Calu3 (cell line): ENCODE measurements at regions not wholly inside any gene's neighbourhood (a gene's known extent, or its start where the extent isn't known, plus 50 kb on each side); places are given as distances from the start of the nearest gene placed in this dataset.

ENCODE experiments used
- BruUV-seq: library from RNA; stranded (reverse); fragments of 400-500 nt; replicated peaks from 2 replicates; lab custom pipeline; 2021; lab: Mats Ljungman, UMichigan
- CTCF ChIA-PET: fragments of 300-600 bp; sonication (Branson Sonifier 250); formaldehyde crosslinking; loops from one replicate; lab custom pipeline; 2022; ENCODE audit warnings: antibody characterized with exemption; lab: Charles Lee
- DNase-seq: peaks from one replicate; pipeline ENCODE4 v3.0.0; 2022
- H3K27ac Mint-ChIP-seq: one replicate; pipeline ENCODE4 v1.8.0; 2022; ENCODE audit warnings: mixed read lengths; ENCODE audit not compliant: unreplicated experiment
- H3K27me3 Mint-ChIP-seq: one replicate; pipeline ENCODE4 v1.8.0; 2022; ENCODE audit warnings: mixed read lengths; ENCODE audit not compliant: unreplicated experiment
- H3K36me3 Mint-ChIP-seq: one replicate; pipeline ENCODE4 v1.8.0; 2022; ENCODE audit warnings: mild to moderate bottlenecking, moderate library complexity, mixed read lengths; ENCODE audit not compliant: insufficient read depth, unreplicated experiment
- H3K4me1 Mint-ChIP-seq: one replicate; pipeline ENCODE4 v1.8.0; 2022; ENCODE audit warnings: mild to moderate bottlenecking, low read depth, mixed read lengths; ENCODE audit not compliant: unreplicated experiment
- H3K4me3 Mint-ChIP-seq: one replicate; pipeline ENCODE4 v1.8.0; 2022; ENCODE audit warnings: mild to moderate bottlenecking, low read depth, moderate library complexity, mixed read lengths; ENCODE audit not compliant: unreplicated experiment
- H3K9me3 Mint-ChIP-seq: one replicate; pipeline ENCODE4 v1.8.0; 2022; ENCODE audit warnings: low read depth, mixed read lengths; ENCODE audit not compliant: unreplicated experiment
- intact Hi-C: fragments of 100-400 bp; cut with micrococcal nuclease; formaldehyde crosslinking; loops from one replicate; pipeline ENCODE4 v1.10.0; 2022; ENCODE audit not compliant: unreplicated experiment
- TF ChIP-seq, protein P1 (sequence below): fragments of 200-600 bp; IDR thresholded peaks from one replicate; pipeline ENCODE4 v1.8.0; 2022; ENCODE audit warnings: antibody characterized with exemption; ENCODE audit not compliant: unreplicated experiment

DNA sequence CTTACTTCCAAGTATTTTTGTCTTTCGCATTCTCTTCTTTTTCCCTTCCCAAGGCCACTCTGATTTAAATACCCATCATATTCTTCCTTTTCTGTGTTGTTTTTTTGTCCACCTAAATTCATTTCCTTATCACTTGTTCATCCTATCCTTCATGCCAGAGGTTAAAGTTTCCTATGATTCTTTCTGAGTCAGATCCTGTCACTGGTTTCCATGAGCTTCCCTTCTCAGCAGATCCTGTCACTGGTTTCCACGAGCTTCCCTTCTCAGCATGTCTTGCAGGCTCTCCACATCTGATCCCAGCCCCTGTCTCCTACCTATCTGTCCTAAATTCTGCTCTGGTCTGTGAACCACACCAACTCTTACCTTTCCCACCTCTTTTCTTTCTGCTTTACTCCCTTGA lies 311.8 kb upstream of the RGS6 start:
- no peaks in the 10 kb centered on the region for H3K27me3 Mint-ChIP-seq
- TF ChIP-seq, protein P1, sequence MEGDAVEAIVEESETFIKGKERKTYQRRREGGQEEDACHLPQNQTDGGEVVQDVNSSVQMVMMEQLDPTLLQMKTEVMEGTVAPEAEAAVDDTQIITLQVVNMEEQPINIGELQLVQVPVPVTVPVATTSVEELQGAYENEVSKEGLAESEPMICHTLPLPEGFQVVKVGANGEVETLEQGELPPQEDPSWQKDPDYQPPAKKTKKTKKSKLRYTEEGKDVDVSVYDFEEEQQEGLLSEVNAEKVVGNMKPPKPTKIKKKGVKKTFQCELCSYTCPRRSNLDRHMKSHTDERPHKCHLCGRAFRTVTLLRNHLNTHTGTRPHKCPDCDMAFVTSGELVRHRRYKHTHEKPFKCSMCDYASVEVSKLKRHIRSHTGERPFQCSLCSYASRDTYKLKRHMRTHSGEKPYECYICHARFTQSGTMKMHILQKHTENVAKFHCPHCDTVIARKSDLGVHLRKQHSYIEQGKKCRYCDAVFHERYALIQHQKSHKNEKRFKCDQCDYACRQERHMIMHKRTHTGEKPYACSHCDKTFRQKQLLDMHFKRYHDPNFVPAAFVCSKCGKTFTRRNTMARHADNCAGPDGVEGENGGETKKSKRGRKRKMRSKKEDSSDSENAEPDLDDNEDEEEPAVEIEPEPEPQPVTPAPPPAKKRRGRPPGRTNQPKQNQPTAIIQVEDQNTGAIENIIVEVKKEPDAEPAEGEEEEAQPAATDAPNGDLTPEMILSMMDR, result no peak
- H3K4me1 Mint-ChIP-seq, result peaks cover 18% of the 10 kb centered on the region
- CTCF ChIA-PET, result no interaction called here
- intact Hi-C loops, result no loop called here
- no peak overlapping the region for H3K27ac Mint-ChIP-seq
- BruUV-seq, result no TSS peak
- no peaks in the 10 kb centered on the region for H3K9me3 Mint-ChIP-seq
- no peak for DNase-seq
- no peaks in the 10 kb centered on the region for H3K36me3 Mint-ChIP-seq
- no peak overlapping the region for H3K4me3 Mint-ChIP-seq

DNA sequence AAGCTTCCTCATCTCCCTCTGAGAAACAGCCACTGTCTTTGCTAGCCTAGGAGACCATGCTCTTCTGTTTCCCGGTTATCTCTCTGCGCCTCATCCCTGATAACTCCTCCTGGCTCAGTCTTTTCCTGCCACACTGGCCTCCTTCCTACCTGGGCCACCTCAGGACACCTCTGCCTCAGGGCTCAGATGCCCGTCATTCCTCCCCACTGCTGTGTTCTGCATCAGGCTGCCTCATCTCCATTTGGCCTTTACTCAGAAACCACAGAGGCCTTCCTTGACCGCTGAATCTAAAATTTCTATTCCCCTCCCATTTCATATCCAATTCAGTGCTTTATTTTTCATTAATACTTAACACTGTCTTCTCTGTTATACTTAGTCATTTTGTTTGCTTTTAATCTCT lies 311.0 kb upstream of the RGS6 start:
- Mint-ChIP-seq H3K36me3 (no peaks in the 10 kb centered on the region), H3K27ac (no peak overlapping the region), H3K9me3 (no peaks in the 10 kb centered on the region), H3K4me3 (no peak overlapping the region), H3K4me1 (peaks cover 12% of the 10 kb centered on the region), H3K27me3 (no peaks in the 10 kb centered on the region)
- intact Hi-C loops, result no loop called here
- BruUV-seq, result no TSS peak
- TF ChIP-seq, protein P1, result no peak
- CTCF ChIA-PET, result no interaction called here
- DNase-seq, result no peak

DNA sequence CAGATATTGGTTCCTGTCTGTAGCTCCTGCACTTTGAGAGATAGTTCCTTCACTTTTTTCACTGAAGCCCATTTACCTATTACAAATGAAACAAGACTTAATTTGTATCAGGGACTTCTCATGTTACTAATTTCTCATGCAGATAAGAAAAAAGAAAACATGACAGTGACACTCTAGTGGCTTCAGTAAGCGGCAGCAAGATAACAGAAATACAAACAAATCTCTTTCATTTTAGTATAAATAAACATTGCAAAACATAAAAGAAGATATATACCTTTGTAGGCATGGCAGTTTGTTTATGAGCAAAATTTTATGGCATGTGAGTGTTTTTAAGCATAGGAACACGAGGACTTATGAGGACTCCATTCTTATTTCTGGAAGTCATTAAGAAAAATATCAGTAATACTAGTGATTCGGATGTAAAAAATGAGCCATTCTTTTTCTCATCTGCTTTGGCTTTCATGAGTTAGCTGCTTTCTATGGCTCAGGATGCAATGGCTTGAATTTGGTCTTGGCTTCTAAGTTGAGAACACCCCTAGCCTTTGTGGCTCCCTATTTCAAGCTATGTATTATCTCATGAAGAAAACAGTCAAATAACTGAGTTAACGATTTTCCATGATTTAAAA lies 310.1 kb upstream of the RGS6 start:
- Mint-ChIP-seq H3K4me3 (no peak overlapping the region), H3K27ac (no peak overlapping the region), H3K9me3 (no peaks in the 10 kb centered on the region), H3K4me1 (peaks cover 10% of the 10 kb centered on the region), H3K27me3 (no peaks in the 10 kb centered on the region), H3K36me3 (no peaks in the 10 kb centered on the region)
- no TSS peak for BruUV-seq
- intact Hi-C loops, result no loop called here
- CTCF ChIA-PET, result no interaction called here
- DNase-seq, result no peak
- TF ChIP-seq, protein P1, result no peak

DNA sequence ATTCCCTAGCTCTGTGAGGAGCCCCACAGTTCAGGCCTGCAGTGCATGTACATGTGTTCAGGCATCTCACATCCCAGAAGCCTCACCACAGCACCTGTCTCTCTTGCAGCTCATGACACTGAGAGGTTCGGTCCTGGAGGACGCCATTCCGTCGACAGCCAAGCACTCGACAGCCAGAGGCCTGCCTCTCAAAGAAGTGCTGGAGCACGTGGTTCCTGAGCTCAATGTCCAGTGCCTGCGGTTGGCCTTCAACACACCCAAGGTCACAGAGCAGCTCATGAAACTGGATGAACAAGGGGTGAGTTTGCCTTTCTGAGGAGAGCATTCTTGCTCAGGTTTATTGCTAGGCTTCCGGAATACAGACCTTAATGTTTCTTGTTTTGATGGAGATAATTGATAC lies 308.3 kb upstream of the RGS6 start:
- Mint-ChIP-seq H3K27ac (no peak overlapping the region), H3K27me3 (no peaks in the 10 kb centered on the region), H3K4me1 (peaks cover 10% of the 10 kb centered on the region), H3K36me3 (no peaks in the 10 kb centered on the region), H3K9me3 (no peaks in the 10 kb centered on the region), H3K4me3 (no peak overlapping the region)
- no TSS peak for BruUV-seq
- CTCF ChIA-PET, result no interaction called here
- TF ChIP-seq, protein P1, result no peak
- DNase-seq, result no peak
- intact Hi-C loops, result no loop called here
